Trophoblast cell (in vitro differentiated cells and primary cell): ENCODE measurements at regions not wholly inside any gene's neighbourhood (a gene's known extent, or its start where the extent isn't known, plus 50 kb on each side); places are given as distances from the start of the nearest gene placed in this dataset.

ENCODE experiments used
- DNase-seq, 2 donors: peaks; one replicate each; pipeline ENCODE4 v3.0.0-alpha.2; 2016
- H2AFZ ChIP-seq: 2 replicates; pipeline ENCODE4 v1.6.1; 2013; ENCODE audit warnings: low read length, moderate library complexity, mild to moderate bottlenecking; ENCODE audit not compliant: insufficient read depth, poor library complexity
- H2AK5ac ChIP-seq: 2 replicates; pipeline ENCODE4 v1.6.1; 2013; ENCODE audit warnings: mild to moderate bottlenecking, low read length
- H2BK120ac ChIP-seq: 2 replicates; pipeline ENCODE4 v1.6.1; 2013; ENCODE audit warnings: low read length, mild to moderate bottlenecking, moderate library complexity; ENCODE audit not compliant: insufficient read depth, poor library complexity
- H2BK12ac ChIP-seq: 2 replicates; pipeline ENCODE4 v1.6.1; 2013; ENCODE audit warnings: mild to moderate bottlenecking, low read length, moderate library complexity
- H2BK5ac ChIP-seq: 2 replicates; pipeline ENCODE4 v1.6.1; 2013; ENCODE audit warnings: low read length, low read depth, moderate library complexity, mild to moderate bottlenecking; ENCODE audit not compliant: poor library complexity
- H3K14ac ChIP-seq: 2 replicates; pipeline ENCODE4 v1.6.1; 2013; ENCODE audit warnings: mild to moderate bottlenecking, low read length
- H3K18ac ChIP-seq: 2 replicates; pipeline ENCODE4 v1.6.1; 2013; ENCODE audit warnings: mild to moderate bottlenecking, low read length
- H3K23ac ChIP-seq: 2 replicates; pipeline ENCODE4 v1.6.1; 2013; ENCODE audit warnings: low read length
- H3K27ac ChIP-seq: 2 replicates; pipeline ENCODE4 v1.5.1; 2013; ENCODE audit warnings: low read depth, mild to moderate bottlenecking, inconsistent platforms, low read length, moderate library complexity
- H3K27me3 ChIP-seq: 2 replicates; pipeline ENCODE4 v1.6.1; 2013; ENCODE audit warnings: inconsistent platforms, mild to moderate bottlenecking, low read length, moderate library complexity; ENCODE audit not compliant: insufficient read depth
- H3K36me3 ChIP-seq, 2 experiments: 1 replicate in 1 of 2; 2 replicates in 1 of 2; pipeline ENCODE4 v1.6.1; 2013; ENCODE audit warnings: low read length in 2 of 2, mild to moderate bottlenecking in 2 of 2, moderate library complexity in 1 of 2; ENCODE audit not compliant: insufficient read depth in 2 of 2, control insufficient read depth in 1 of 2
- H3K4ac ChIP-seq: 2 replicates; pipeline ENCODE4 v1.6.1; 2013; ENCODE audit warnings: low read depth, mild to moderate bottlenecking, low read length, moderate library complexity
- H3K4me1 ChIP-seq, 2 experiments: 1 replicate in 1 of 2; 2 replicates in 1 of 2; pipeline ENCODE4 v1.6.1; 2013; ENCODE audit warnings: low read length in 2 of 2, mild to moderate bottlenecking in 2 of 2, moderate library complexity in 1 of 2; ENCODE audit not compliant: insufficient read depth in 2 of 2, control insufficient read depth in 1 of 2
- H3K4me2 ChIP-seq: 2 replicates; pipeline ENCODE4 v1.6.1; 2013; ENCODE audit warnings: inconsistent platforms, mild to moderate bottlenecking, low read length, moderate library complexity
- H3K4me3 ChIP-seq: 2 replicates; pipeline ENCODE4 v1.5.1; 2013; ENCODE audit warnings: mild to moderate bottlenecking, low read depth, low read length, inconsistent platforms
- H3K79me1 ChIP-seq: one replicate; pipeline ENCODE4 v1.6.1; 2013; ENCODE audit warnings: low read length
- H3K79me2 ChIP-seq: 2 replicates; pipeline ENCODE4 v1.6.1; 2013; ENCODE audit warnings: low read length, mild to moderate bottlenecking; ENCODE audit not compliant: control insufficient read depth, insufficient read depth, poor library complexity
- H3K9ac ChIP-seq: 2 replicates; pipeline ENCODE4 v1.6.1; 2013; ENCODE audit warnings: mild to moderate bottlenecking, low read length
- H3K9me3 ChIP-seq: 2 replicates; pipeline ENCODE4 v1.6.1; 2013; ENCODE audit warnings: low read depth, mild to moderate bottlenecking, control low read depth, inconsistent platforms, low read length; ENCODE audit not compliant: insufficient read depth
- H4K12ac ChIP-seq: 2 replicates; pipeline ENCODE4 v1.6.1; 2013; ENCODE audit warnings: low read depth, mild to moderate bottlenecking, low read length, moderate library complexity
- H4K8ac ChIP-seq: 2 replicates; pipeline ENCODE4 v1.6.1; 2013; ENCODE audit warnings: low read depth, mild to moderate bottlenecking, low read length, moderate library complexity
- H4K91ac ChIP-seq: one replicate; pipeline ENCODE4 v1.6.1; 2013; ENCODE audit warnings: low read depth, mild to moderate bottlenecking, low read length, moderate library complexity
- WGBS: extraction: QIAGEN DNeasy Blood & Tissue Kit; methylation state at CpG from one replicate; pipeline ENCODE4 v1.1.7; 2013; ENCODE audit warnings: missing lambda C conversion rate; ENCODE audit not compliant: insufficient read length, insufficient coverage; ENCODE audit errors: extremely low coverage; 5-methylcytosine and 5-hydroxymethylcytosine counted together

- no peak overlapping the region for H2BK120ac ChIP-seq
- no peak overlapping the region for H3K9ac ChIP-seq
- no peak overlapping the region for H2AK5ac ChIP-seq
- H3K27me3 ChIP-seq: no peaks in the 10 kb centered on the region
- no peak overlapping the region for H3K14ac ChIP-seq
- H2BK12ac ChIP-seq: no peak overlapping the region
- no peaks in the 10 kb centered on the region for H3K9me3 ChIP-seq
- no peak overlapping the region for H4K91ac ChIP-seq
- H3K27ac ChIP-seq: no peak overlapping the region
- no peak overlapping the region for H4K12ac ChIP-seq
- H3K4me3 ChIP-seq: no peak overlapping the region
- WGBS: no CpG with 5 or more reads among the region's 2 CpGs
- no peaks in the 10 kb centered on the region for H3K79me2 ChIP-seq
- H2AFZ ChIP-seq: no peak overlapping the region
- no peak overlapping the region for H2BK5ac ChIP-seq
- DNase-seq: no peak
- no peaks in the 10 kb centered on the region for H3K4me1 ChIP-seq
- H3K18ac ChIP-seq: no peak overlapping the region
- no peak overlapping the region for H3K4ac ChIP-seq
- no peak overlapping the region for H4K8ac ChIP-seq
- H3K36me3 ChIP-seq: no peaks in the 10 kb centered on the region
- H3K4me2 ChIP-seq: no peak overlapping the region
- no peaks in the 10 kb centered on the region for H3K79me1 ChIP-seq
- no peak overlapping the region for H3K23ac ChIP-seq
These were observed 815.8 kb upstream of the EYS start for GRCh38 chr6:66522864-66523263.

- H3K9ac ChIP-seq: no peak overlapping the region
- H2AFZ ChIP-seq: no peak overlapping the region
- H3K36me3 ChIP-seq: no peaks in the 10 kb centered on the region
- H3K18ac ChIP-seq: no peak overlapping the region
- no peaks in the 10 kb centered on the region for H3K79me1 ChIP-seq
- H4K12ac ChIP-seq: no peak overlapping the region
- H2AK5ac ChIP-seq: no peak overlapping the region
- no peaks in the 10 kb centered on the region for H3K27me3 ChIP-seq
- H3K4me2 ChIP-seq: no peak overlapping the region
- no peak overlapping the region for H3K23ac ChIP-seq
- H4K91ac ChIP-seq: no peak overlapping the region
- no peak overlapping the region for H4K8ac ChIP-seq
- no peak overlapping the region for H3K27ac ChIP-seq
- no peak overlapping the region for H3K4ac ChIP-seq
- H3K4me1 ChIP-seq: no peaks in the 10 kb centered on the region
- no peak for DNase-seq
- H2BK120ac ChIP-seq: no peak overlapping the region
- no peak overlapping the region for H2BK12ac ChIP-seq
- H3K4me3 ChIP-seq: no peak overlapping the region
- H3K79me2 ChIP-seq: no peaks in the 10 kb centered on the region
- H2BK5ac ChIP-seq: no peak overlapping the region
- no peaks in the 10 kb centered on the region for H3K9me3 ChIP-seq
- H3K14ac ChIP-seq: no peak overlapping the region
These were observed 809.4 kb upstream of the EYS start for GRCh38 chr6:66516377-66516776.

GRCh38 chr6:66508433-66508832, 801.4 kb upstream of the EYS start:
- Histone ChIP-seq H3K4me2 (no peak overlapping the region), H2AK5ac (no peak overlapping the region), H3K18ac (no peak overlapping the region), H3K9ac (no peak overlapping the region), H2BK5ac (no peak overlapping the region), H3K23ac (no peak overlapping the region), H3K4ac (no peak overlapping the region), H2BK12ac (no peak overlapping the region), H3K4me3 (no peak overlapping the region), H3K36me3 (no peaks in the 10 kb centered on the region), H3K79me2 (no peaks in the 10 kb centered on the region), H4K91ac (no peak overlapping the region), H3K14ac (no peak overlapping the region), H2AFZ (no peak overlapping the region), H3K4me1 (no peaks in the 10 kb centered on the region), H4K12ac (no peak overlapping the region), H3K9me3 (no peaks in the 10 kb centered on the region), H3K27ac (no peak overlapping the region), H3K27me3 (no peaks in the 10 kb centered on the region), H2BK120ac (no peak overlapping the region), H3K79me1 (no peaks in the 10 kb centered on the region), H4K8ac (no peak overlapping the region)
- DNase-seq: peak in 1 of 2 donors; percentile 26
- WGBS: no CpG with 5 or more reads among the region's 3 CpGs

GRCh38 chr6:66499851-66500250, 792.8 kb upstream of the EYS start:
- Histone ChIP-seq H3K14ac (no peak overlapping the region), H2BK120ac (no peak overlapping the region), H3K9ac (no peak overlapping the region), H3K79me2 (no peaks in the 10 kb centered on the region), H3K23ac (no peak overlapping the region), H3K36me3 (no peaks in the 10 kb centered on the region), H3K4me2 (no peak overlapping the region), H2BK12ac (no peak overlapping the region), H3K18ac (no peak overlapping the region), H2AFZ (no peak overlapping the region), H3K27ac (no peak overlapping the region), H3K79me1 (no peaks in the 10 kb centered on the region), H4K8ac (no peak overlapping the region), H3K4me3 (no peak overlapping the region), H4K91ac (no peak overlapping the region), H3K4ac (no peak overlapping the region), H2BK5ac (no peak overlapping the region), H4K12ac (no peak overlapping the region), H2AK5ac (no peak overlapping the region), H3K9me3 (no peaks in the 10 kb centered on the region), H3K4me1 (no peaks in the 10 kb centered on the region), H3K27me3 (no peaks in the 10 kb centered on the region)
- WGBS: no CpG with 5 or more reads among the region's 2 CpGs
- no peak for DNase-seq
